Stimulated activated CD4-positive, alpha-beta T cell treated with anti-CD3 and anti-CD28 coated beads, TNF-alpha, amount 100 ng/mL, for 1 hour (primary cell): ENCODE measurements at regions not wholly inside any gene's neighbourhood (a gene's known extent, or its start where the extent isn't known, plus 50 kb on each side); places are given as distances from the start of the nearest gene placed in this dataset.

Experiments used
- DNase-seq, 3 donors: peaks; one replicate each; pipeline ENCODE4 v3.0.0-alpha.2; 2020; ENCODE audit warnings: low read depth in 3 of 3, low spot score in 1 of 3

DNA sequence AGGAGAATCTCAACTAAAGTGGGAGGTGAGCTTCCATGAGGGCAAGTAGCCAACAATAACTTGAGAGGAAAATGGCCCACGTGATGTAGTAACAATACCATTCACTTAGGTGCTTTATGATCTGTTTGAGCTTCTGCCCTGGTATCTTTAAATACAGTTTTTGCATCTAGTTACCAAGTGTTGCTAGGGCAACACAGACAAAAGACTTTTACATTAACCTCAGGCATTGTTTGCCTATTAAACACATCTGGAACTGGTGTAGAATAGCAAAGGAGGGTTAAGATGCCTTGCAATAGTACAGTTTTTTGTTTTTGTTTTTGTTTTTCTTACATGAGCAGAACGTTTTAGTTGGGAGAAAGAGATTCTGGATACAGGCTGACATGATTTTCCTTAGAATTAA lies 97.7 kb upstream of the MTPN start:
- no peak for DNase-seq

DNA sequence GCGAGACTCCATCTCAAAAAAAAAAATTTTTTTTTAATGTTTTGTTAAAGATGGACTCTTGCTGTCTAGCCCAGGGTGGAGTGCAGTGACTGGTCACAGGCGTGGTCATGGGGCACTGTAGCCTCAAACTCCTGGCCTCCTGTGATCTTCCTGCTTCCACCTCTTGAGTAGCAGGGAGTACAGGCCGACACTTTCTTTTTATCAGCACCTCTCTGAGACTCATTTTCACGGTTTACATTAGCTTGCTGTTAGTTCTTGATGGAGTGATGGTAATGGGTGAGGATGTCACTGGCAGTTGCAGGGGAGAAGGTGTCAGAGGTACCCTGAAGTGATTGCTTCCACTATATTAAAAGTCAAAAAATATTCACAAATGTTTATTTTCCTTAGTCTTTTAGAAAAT lies 95.3 kb upstream of the MTPN start:
- no peak for DNase-seq

DNA sequence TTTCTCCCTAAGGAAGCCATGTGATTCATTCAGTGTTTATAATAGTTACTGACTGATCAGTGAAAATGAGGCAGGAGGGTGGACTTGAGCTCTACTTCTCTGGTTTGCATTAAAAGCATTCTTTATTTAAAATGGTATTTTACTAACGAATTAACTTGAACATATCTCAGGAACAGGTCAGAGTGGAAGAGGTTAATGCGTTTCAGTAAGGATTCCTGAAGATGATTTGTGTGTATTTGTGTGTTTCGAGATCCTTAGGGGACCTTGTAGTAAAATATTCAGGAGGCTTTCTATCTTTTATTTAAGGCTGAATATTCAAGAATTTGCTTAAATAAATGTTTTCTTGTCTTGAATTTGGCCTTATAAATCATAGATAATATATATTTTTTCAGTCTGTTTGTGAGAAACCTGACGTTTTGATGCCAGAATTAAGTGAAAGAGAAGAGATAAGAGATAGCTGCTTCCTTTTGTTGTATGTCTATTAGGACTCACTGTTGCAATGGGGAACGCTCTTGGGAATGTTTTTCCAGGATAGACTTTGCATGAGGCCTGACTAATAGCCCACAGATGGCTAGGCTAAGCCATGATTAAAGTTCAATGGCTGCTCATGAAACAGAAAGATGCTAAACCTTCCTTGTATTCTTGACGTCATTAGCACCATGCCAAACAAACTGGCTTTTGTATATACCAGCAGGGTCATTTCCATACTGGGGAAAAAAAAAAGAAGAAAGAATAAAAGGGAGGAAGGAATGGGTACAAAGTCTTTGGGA lies 93.8 kb upstream of the MTPN start:
- DNase-seq: no peak

DNA sequence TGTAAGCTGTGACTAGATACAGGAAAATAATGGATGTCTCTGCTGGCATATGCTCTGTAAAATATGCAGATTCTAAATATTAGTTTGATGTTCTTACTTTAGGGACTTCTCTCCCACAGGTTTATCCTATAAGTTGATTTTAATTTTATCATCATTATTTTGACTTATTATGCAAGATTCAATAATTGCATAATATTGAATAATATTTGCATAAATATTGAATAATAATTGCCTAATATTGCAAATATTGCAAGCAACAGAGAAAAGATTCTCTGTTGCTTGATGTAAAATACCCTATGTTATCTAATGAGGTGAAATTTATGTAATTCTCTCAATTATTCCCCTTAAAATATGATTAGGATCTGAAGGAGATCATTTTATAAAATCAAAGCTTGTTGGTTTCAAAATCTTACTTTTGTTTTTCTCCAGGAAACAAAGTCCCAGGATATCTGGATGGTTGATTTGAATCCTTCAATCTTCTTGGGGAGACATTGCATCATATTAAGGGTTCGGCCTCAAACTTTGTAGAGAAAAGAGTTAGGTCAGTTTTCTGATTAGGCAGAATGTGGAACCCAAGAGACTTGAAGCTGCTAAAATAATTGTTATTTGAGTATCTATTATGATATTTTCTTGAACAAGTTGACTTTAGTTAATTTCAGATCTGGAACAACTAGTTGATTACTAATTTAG lies 92.8 kb upstream of the MTPN start:
- DNase-seq: no peak

DNA sequence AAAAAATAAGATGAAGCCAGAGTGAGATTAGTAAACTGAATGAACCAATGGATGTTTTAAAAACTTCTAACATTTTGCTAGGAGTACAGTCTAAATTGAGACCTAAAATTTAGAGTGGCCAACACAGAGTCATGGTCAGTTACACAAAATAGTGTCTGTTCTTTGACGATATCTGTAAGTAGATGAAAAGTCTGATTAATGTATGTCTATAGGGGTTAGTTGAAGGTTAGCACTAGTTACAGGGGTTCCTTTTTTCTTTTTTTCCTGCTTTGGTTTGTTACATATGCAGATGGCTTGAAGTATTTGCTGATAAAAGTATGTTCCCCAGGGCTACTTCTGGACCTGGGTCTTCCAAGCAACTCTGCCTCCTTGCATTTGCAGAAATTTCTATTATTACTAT lies 90.1 kb upstream of the MTPN start:
- DNase-seq: no peak

DNA sequence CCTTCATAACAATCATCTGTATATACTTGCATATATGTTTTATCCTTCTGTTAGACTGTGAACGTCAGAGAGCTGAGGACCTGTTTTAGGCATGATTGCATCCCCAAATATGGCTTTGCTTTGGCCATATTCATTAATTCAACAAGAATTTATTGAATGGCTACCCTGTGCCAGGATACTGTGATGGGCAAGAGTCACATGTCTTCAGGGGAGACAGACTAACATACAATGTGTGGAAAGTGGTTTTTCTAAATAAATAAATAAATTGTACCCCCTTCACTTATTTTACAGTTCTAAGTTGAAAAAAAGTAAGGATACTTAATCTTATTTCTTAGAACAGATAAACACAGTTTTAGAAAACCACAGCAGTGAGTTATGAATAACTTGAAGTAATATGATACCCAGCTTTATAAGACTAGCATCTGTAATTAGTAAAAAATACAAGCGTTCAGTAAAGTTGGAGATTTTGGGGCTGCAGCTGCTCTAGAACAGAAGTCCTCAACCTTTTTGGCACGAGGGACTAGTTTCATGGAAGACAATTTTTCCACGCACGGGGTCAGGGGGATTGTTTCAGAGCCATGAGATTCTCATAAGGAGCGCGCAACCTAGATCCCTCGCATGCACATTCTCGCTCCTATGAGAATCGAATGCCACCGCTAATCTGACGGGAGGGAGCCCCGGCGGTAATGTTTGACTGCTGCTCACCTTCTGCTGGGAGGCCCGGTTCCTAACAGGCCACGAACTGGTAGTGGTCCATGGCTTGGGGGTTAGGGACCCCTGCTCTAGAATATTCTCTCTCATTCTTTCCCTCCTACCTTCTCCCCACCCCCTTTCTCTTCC lies 89.4 kb upstream of the MTPN start:
- no peak for DNase-seq

DNA sequence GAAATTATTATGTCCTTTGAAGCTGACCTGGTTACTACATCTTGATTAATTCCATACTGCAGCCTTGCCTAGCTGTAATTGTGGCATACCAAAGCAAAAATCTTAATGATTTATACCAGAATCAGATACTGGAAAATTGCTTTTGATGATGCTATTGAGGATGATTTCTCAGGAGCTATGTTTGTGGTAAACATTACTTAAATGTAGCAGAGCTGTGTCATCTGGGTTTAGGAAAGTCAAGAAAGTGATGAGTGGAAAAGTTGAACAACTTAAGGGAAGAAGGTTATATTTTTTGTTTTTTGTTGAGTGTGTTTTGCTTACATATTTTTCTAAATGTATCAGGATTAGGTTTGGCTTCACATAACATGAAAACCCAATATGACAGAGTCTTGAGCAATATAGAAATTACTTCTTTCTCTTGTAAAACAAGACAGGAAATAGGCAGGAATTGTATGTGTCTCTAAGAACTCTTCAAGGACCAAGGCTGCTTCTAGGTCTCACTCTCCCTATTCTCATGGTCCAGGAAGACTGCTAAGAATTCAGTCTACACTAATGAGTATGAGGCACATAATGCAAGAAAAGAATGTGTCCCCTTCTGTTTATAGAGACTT lies 87.6 kb upstream of the MTPN start:
- no peak for DNase-seq

DNA sequence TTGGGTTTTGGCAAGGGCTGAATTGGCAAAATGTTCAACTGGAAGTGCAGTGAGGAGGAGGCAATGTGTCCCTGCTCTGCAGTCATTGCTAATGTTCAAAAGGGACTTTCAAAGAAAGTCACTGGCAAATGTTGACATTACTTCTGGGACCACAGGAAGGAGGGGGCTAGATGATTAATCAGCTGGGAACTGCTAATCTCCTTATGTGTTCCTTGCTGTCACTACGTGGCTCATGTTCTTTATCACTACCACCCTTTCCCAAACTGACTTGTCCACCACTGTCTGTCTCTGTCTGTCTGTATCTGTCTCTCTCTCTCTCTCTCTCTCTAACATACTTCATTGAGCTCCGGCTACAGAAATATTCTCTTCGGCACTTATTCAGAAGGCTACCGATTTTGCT lies 86.9 kb upstream of the MTPN start:
- no peak for DNase-seq

DNA sequence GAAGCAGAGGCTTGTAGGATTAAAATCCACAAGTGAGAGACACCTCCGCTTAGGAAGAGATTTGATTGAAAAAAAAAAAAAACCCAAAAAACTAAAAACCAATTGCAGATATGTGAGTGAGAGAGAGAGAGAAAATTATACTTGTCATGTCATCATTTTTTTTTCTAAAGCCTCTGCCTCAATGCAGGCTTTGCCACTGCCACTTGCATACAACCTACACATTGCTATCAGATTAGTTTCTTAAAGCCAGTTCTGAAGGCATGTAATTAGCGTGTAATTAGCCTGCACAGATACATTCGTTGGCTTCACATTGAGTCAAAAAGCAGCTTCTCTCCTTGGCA lies 86.1 kb upstream of the MTPN start:
- DNase-seq: no peak

DNA sequence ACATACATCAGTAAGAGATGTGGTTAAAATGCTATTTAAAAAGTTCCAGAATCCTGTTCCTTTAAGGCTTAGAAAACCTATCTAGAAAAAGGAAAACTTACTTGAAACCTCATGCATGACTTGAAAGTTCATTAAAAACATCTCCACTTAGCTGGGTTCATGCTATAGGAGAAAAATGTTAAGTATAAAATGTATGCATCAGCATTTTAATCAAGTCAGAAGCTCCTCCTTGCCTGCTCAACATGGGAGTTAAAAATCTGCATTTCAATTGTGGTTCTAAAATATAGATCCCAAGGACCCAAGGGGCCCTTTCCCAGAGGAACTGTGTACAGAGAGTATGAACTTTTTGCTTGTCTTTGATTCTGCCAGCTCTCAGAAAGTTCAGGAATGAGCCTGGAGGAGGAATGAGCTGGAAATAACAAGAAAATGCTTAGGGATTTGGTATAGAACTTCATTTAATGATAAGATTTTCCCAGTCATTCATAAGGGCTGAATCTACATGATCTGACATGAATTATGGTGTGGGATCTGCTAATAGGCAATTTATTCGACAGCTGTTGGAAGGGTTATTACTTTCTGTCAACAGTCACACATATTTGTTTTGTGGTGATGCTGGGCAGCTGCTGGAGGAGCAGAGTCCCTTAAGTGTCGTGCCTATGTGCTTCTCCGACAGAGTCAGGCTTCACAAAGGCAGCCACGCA lies 85.6 kb upstream of the MTPN start:
- DNase-seq: no peak

DNA sequence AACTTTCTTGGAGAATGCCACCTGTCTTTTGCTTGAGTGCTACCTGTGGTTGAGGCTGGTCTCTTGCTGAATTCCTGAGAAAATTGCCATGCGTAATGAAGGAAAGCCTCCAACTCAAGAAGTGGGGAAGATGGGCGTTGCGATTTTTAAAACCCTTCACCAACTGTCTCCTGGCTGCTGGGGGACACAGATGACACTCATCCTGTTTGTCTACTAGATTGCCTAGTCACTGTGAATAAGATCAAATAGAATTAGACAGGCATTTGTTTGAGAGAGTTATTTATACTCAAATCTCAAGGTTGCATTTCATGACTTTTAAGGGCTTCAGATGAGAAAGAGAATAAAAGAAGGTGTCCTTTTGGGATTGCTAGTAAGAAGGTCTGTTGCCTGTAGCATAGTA lies 84.3 kb upstream of the MTPN start:
- no peak for DNase-seq

DNA sequence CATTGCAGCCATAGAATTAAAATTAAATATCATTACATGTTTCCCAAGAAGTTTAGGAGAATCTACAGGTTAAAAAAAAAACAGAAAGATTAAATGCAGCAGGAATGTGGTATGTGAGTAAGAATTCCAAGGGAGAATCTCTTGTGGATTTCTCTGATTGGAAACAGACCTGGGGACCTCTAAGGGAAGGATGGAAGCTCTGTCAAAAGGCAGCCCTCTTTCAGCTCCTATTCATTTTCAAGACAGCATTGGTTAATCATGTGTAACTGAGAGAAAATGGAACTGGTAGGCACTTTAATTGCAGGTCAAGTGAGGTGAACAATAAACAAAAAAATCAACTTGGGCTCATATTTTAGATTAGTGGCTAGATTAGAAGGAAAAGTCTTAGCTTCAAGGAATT lies 81.4 kb upstream of the MTPN start:
- DNase-seq: no peak

DNA sequence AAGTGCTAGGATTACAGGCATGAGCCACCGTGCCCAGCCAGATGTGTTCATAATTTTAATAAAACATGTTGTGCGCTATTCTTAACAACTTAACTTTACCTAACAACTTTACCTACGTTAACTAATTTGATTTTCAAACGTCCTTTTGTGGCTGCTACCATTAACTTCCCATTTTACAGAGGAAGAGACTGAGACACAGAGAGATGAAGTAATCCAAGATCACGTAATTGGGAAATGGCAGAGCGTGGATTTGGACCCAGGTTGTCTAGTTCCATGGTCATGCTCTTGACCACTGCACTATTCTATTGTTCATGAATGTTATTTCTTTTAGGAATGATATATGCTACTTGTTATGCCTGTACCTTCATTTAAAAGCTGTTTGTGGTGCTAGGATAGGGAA lies 80.3 kb upstream of the MTPN start:
- DNase-seq: no peak

DNA sequence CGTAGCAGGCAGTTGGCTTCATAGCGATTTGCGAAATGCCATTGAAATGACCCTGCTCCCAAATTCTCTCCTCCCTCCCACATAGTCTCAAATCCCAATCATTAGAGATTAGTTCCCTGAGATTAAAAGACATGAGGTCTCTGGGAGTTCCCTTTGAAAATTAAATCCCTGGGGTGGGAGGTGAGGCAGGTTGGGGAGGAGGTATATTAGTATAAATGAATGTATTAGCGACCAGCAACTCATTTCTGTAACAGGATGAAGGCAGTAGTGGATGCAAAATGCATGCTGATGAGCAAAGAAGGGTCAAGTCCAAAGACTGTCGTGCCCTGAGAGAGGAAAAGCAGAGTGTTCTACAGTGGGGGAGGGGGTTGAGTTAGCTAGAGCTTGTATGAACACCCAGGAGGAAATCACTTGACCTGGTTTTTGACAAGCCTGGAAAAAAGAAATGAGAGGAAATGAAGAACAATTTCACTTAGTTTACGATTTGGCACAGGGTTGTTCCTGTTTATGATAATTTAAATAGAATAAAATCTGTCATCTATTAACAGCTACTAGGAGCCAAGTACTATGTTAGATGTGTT lies 79.6 kb upstream of the MTPN start:
- no peak for DNase-seq

DNA sequence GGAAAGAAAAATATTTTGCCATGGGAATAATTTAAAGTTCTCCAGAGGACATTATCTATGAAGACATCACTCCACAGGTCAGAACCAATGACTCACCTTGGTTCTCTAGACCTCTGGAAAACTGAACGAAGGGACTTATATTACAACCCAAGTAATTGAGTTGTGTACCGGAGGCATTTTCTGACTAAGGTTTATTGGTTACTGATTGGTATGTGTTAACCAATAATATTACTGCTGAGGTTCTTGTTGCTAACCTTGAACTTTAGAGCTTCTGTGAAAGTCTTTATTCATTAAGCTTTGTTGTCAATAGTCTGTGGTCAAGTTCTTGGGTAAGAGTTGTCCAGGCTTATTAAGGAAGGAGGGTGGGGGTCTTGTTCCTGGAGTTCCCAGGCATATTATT lies 78.1 kb upstream of the MTPN start:
- no peak for DNase-seq

DNA sequence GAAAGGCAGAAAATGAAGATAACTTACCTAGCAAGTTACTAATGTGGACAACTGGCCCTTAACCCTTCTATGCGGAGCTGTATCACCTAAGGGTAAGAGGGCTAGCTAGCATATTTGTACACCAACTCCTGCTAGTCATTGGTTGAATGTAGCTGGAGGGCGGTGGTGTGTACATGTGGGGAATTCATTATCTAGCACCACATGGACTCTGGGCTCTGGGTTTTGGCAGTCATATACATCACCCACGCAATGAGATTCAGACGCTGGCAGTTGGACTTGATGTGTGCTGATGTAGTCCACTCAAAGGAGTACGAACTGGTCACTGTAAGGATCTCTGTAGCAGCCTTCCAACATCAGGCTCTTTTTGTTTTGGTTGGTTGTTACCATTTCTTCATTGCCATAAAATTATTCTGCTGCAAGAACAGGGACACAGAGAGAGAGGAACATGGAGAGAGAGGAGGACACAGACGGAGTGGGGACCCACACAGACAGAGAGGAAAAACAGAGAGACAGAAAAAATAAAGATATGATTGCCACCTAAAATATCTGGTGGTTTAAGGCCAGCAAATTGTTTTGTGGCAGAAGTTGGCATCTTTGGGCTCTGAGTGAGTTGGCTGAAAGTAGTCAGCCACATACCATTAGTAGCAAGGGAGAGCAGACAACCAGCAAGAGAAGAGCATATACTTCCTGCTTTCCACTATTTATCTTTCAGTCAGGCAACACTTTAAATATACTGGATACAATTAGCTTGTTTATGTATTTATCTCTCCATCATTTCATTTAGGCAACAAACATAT lies 76.7 kb upstream of the MTPN start:
- no peak for DNase-seq

DNA sequence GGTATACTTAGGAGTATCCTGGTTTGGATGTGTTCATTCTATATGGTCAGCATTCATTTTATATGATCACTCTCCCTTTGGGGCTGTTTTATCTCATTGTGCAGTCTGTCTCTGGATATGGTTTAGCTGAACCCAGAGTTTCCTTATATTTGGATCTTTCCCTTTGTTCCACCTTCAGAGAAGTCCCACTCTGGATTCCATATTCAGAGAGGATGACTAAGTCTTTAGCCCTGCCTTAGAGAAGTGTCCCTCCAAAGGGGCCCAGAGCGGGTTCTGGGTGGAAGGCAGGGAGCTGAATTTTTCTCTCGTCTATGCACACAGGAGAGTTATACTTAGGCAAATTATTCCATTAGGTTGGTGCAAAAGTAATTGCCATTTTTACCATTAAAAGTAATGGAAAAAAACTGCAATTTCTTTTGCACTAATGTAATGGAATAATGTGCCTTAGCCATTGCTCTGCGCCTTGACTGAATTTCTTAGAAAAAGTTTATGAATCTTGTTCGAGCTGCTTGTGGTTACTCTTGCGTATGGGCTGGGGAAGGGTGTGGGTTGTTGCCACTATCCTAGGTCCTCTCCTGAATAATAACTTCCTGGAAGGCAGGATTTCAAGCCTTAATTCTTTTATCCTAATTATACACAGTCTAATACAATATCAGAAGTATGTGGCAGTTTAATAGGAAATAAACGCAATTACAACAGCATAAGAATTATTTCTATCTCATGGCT lies 74.2 kb upstream of the MTPN start:
- DNase-seq: no peak

DNA sequence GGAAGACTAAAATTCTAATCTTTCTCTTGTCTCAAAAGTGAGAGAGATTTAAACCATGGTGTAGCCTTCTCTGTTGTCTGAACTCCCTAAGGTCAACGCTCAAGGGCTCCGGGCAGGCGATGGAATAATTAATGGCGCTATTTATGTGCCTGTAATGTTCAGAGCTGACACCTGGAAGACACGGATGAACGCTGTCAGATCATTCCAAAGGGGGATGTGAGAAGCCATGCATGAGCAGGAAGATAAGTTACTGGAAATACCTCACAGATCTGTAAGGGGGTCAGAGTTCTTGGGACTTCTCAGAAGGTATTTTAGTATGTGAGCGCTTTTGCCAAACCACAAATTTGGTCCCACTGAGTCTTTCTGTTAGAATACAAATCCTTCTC lies 73.3 kb upstream of the MTPN start:
- no peak for DNase-seq

DNA sequence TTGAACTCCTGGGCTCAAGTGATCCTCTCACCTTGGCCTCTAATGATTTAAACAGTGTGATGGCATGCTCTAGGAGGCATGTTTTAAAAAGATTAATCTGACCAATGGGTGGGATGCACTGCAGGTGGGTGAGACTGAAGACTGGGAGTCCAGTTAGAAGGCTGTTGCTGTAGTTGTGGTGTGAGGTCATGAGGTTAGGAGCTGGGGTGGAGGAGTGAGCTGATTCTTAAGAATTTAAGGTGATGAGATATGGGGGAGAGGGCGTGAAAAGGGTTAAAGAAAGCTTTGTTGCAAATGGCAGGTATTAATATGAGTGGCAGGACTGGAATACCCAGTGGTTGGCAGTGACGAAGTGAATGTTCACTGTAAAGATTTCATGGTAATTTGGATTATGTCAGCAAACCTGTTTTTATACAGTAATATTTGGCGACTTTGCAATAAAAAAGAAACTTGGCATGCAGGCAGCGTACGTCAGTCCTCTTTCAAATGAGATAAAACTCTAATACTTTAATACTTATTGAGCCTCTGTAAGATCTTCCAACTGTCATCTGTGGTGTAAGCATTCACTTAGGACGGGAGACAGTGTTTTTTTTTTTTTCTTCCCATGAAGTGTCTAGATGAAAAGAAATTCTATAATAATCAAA lies 72.8 kb upstream of the MTPN start:
- DNase-seq: no peak
